ENCODE measurements at regions not wholly inside any gene's neighbourhood (a gene's known extent, or its start where the extent isn't known, plus 50 kb on each side); places are given as distances from the start of the nearest gene placed in this dataset.

GRCh38 chr13:72258340-72258981 lies 391.5 kb upstream of the DACH1 start:
- H3K4me2 ChIP-seq (ENCODE audit: low read depth, low read length) = no peak overlapping the region
- H3K9ac ChIP-seq (ENCODE audit: insufficient read depth, low read depth, low read length) = no peak overlapping the region
- FAIRE-seq (no peak), DNase-seq (ENCODE audit: low spot score) (no peak), ATAC-seq (no peak)
- H3K27ac ChIP-seq (ENCODE audit: extremely low read length, insufficient read depth, low read length) = no peak overlapping the region
- no peaks in the 10 kb centered on the region; a peak in 2 of 5 replicates for H3K27me3 ChIP-seq (ENCODE audit: control insufficient read depth in 1 of 2, insufficient read depth in 2 of 2, low read length in 2 of 2)
- H3K79me2 ChIP-seq (ENCODE audit: insufficient read depth, low read length) = no peaks in the 10 kb centered on the region
- H2AFZ ChIP-seq (ENCODE audit: low read length) = no peak overlapping the region
- CTCF ChIA-PET (ENCODE audit: low intra/inter-chr PET ratio, low total read pairs) = no interaction called here
- no peaks in the 10 kb centered on the region for H3K4me1 ChIP-seq (ENCODE audit: insufficient read depth, low read length)
- no peaks in the 10 kb centered on the region for H3K36me3 ChIP-seq (replicated peaks in 1 of 2; ENCODE audit: control insufficient read depth in 1 of 2, insufficient read depth in 2 of 2, low read length in 2 of 2)
- no TSS peak for BruUV-seq (replicated peaks)
- 3% methylated on average over 6 of the region's 7 CpGs for WGBS (ENCODE audit: low lambda C conversion rate)
- TF ChIP-seq CREB1 (IDR thresholded peaks at IDR 0.05) (peak; percentile 91), CREB1 (CRISPR knock-in tag; IDR thresholded peaks at IDR 0.05) (no peak), ZNF878 (CRISPR knock-in tag; IDR thresholded peaks at IDR 0.05) (no peak), ATF7 (IDR thresholded peaks at IDR 0.05) (peak; percentile 95), ATF7 (CRISPR knock-in tag; IDR thresholded peaks at IDR 0.05) (no peak), PLRG1 (conservative IDR thresholded peaks at IDR 0.05) (no peak), THYN1 (CRISPR knock-in tag; IDR thresholded peaks at IDR 0.05; ENCODE audit: borderline replicate concordance, low read depth) (no peak), ZBTB7A (CRISPR knock-in tag; IDR thresholded peaks at IDR 0.05) (no peak)
- POLR2A ChIA-PET = no interaction called here
- intact Hi-C loops (cut with micrococcal nuclease; ENCODE audit: unreplicated experiment) (no loop called here), in situ Hi-C loops (cut with HindIII; ENCODE audit: extremely low pct_ligation_motif_present, low pct_unique_long_range_greater_than_20kb) (no loop called here)
- H3K9me3 ChIP-seq (ENCODE audit: low read length) = no peaks in the 10 kb centered on the region
- no peak overlapping the region for H3K4me3 ChIP-seq (replicated peaks in 1 of 3; ENCODE audit: insufficient read depth in 1 of 3, low read depth in 2 of 3, low read length in 3 of 3)
- H4K20me1 ChIP-seq (ENCODE audit: insufficient read depth, low read length) = no peaks in the 10 kb centered on the region

GRCh38 chr13:72255908-72256307 lies 388.9 kb upstream of the DACH1 start:
- Histone ChIP-seq H3K27ac (ENCODE audit: extremely low read length, insufficient read depth, low read length) (no peak overlapping the region), H3K4me2 (ENCODE audit: low read depth, low read length) (no peak overlapping the region), H3K4me3 (replicated peaks in 1 of 3; ENCODE audit: insufficient read depth in 1 of 3, low read depth in 2 of 3, low read length in 3 of 3) (no peak overlapping the region), H2AFZ (ENCODE audit: low read length) (no peak overlapping the region), H3K27me3 (ENCODE audit: control insufficient read depth in 1 of 2, insufficient read depth in 2 of 2, low read length in 2 of 2) (no peaks in the 10 kb centered on the region; a peak in 2 of 5 replicates), H3K9me3 (ENCODE audit: low read length) (no peaks in the 10 kb centered on the region), H3K9ac (ENCODE audit: insufficient read depth, low read depth, low read length) (no peak overlapping the region), H3K79me2 (ENCODE audit: insufficient read depth, low read length) (no peaks in the 10 kb centered on the region), H4K20me1 (ENCODE audit: insufficient read depth, low read length) (no peaks in the 10 kb centered on the region), H3K4me1 (ENCODE audit: insufficient read depth, low read length) (no peaks in the 10 kb centered on the region), H3K36me3 (replicated peaks in 1 of 2; ENCODE audit: control insufficient read depth in 1 of 2, insufficient read depth in 2 of 2, low read length in 2 of 2) (no peaks in the 10 kb centered on the region)
- 0% methylated on average over 7 of the region's 7 CpGs for WGBS (ENCODE audit: low lambda C conversion rate)
- peak; percentile 58 for FAIRE-seq
- ATAC-seq = peak; percentile 96
- in situ Hi-C loops (cut with HindIII; ENCODE audit: extremely low pct_ligation_motif_present, low pct_unique_long_range_greater_than_20kb) (no loop called here), intact Hi-C loops (cut with micrococcal nuclease; ENCODE audit: unreplicated experiment) (no loop called here)
- no TSS peak for BruUV-seq (replicated peaks)
- ChIA-PET CTCF (ENCODE audit: low intra/inter-chr PET ratio, low total read pairs) (no interaction called here), POLR2A (no interaction called here)
- DNase-seq (ENCODE audit: low spot score) = peak; percentile 9
- TF ChIP-seq SMC3 (IDR thresholded peaks at IDR 0.05; ENCODE audit: low read length) (0 out of 2 replicates have a peak, but pooled peaks have one; percentile 27), CTCF (CRISPR knock-in tag; IDR thresholded peaks at IDR 0.05) (peak; percentile 59), STAG1 (CRISPR knock-in tag; IDR thresholded peaks at IDR 0.05) (peak; percentile 57), GLMP (CRISPR knock-in tag; IDR thresholded peaks at IDR 0.05; ENCODE audit: borderline replicate concordance) (no peak), LBX2 (CRISPR knock-in tag; IDR thresholded peaks at IDR 0.05; ENCODE audit: borderline replicate concordance) (no peak)
